ENCODE measurements at regions not wholly inside any gene's neighbourhood (a gene's known extent, or its start where the extent isn't known, plus 50 kb on each side); places are given as distances from the start of the nearest gene placed in this dataset.
"Not testable (repeated sequence)": the region's sequence is repeated elsewhere in the genome, so short reads cannot be mapped to it uniquely, and the experiment has no call there.

DNA sequence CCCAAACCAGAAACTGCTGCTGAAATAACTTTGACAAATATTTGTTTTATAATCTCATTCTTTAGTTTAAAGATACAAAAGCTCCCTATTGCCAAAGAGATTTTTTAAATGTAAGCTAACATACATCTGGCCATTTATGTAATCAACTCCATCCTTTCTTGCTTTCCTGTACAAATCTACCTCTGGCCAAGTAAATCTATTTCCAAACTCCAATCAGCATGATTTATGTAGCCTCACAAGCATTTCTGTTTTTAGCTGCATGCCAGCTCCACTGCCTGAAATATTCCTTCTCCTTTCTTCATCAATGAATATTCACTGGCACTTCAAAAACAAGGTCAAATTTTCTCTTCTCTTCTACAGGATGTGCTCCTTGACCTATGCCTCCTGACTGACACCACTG lies 80.0 kb downstream of the SHOX2 start:
- no peak for DNase-seq (ENCODE audit: low spot score)

DNA sequence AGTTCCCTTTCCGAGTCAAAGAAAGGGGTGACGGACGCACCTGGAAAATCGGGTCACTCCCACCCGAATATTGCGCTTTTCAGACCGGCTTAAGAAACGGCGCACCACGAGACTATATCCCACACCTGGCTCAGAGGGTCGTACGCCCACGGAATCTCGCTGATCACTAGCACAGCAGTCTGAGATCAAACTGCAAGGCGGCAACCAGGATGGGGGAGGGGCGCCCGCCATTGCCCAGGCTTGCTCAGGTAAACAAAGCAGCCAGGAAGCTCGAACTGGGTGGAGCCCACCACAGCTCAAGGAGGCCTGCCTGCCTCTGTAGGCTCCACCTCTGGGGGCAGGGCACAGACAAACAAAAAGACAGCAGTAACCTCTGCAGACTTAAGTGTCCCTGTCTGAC lies 86.3 kb downstream of the SHOX2 start:
- not testable (repeated sequence) for DNase-seq (ENCODE audit: low spot score)

- no peak for DNase-seq (ENCODE audit: low spot score)
Measured at GRCh38 chr3:158018462-158018861, 87.8 kb downstream of the SHOX2 start.

- no peak for DNase-seq (ENCODE audit: low spot score)
Measured at GRCh38 chr3:158012901-158013300, 93.3 kb downstream of the SHOX2 start.

DNA sequence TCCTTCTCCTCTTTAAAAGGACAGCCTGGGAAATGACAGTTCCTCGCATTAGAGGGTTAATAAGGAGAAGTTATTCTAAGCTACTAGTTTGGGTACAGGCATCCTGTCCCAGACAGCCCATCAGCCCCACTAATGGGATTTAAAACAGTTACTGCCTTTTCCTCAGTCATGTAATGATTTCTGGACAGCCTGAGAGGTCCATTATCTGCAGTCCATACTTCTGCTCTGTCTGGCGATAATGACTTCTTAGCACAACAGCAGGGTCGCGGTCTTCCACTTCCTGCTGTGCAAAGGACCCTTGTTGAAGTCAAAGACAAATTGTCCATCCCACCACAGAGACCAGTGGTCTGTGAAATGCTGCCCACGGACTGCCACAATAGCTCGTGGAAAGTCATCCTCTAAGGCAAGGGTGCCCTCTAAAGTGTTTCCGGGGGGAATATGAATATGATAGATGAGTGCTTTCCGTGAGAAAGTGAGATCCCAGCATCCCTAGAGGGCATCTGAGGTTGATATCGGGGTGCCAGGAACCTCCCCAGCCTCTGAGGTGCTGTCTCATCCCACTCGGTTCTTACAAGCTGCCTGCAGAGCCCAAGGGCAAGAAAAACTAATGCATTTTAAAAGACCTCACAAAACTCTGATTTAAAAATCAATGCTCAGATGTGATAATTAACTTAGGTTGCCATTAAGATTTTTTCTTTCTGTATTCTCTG lies 100.7 kb downstream of the SHOX2 start:
- no peak for DNase-seq (ENCODE audit: low spot score)

- no peak for DNase-seq (ENCODE audit: low spot score)
Measured at GRCh38 chr3:157999246-157999645, 107.0 kb downstream of the SHOX2 start.

DNA sequence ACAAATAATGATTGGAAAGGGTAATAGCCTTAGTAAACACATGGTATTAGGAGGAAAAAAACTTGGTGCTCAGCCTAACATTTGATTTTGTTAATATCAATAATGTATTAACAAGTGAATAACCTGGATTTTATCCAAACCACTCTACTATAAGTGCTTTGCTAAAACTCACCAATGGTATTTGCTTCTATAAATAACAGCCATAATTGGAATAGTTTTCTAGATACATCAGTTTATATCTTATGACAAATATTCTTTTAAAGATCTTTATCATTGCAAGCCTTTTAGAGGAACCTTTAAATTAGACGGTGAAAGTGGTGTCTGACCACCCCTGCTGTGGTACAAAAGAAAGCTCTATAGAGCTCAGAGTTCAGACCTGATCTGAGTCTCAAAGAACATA lies 123.9 kb downstream of the SHOX2 start:
- no peak for DNase-seq (ENCODE audit: low spot score)

DNA sequence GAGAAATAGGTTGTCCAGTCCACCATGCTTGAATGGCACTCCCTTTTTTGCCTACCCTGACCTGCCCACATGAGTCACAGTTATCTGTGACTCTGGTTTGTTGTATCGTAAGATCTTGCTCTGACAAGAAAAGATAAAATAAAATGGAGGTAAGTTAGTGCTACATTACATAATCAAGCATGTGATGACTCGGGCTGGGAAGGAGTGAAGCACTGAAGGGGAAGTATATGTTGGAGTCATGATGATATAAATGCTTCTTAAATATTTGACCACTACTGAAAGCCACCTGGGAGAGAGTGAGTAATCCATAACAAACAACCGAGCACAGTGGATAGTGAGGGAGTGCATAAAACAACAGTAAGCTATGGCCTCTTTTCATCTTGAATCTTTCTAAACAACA lies 124.4 kb downstream of the SHOX2 start:
- DNase-seq (ENCODE audit: low spot score): no peak

DNA sequence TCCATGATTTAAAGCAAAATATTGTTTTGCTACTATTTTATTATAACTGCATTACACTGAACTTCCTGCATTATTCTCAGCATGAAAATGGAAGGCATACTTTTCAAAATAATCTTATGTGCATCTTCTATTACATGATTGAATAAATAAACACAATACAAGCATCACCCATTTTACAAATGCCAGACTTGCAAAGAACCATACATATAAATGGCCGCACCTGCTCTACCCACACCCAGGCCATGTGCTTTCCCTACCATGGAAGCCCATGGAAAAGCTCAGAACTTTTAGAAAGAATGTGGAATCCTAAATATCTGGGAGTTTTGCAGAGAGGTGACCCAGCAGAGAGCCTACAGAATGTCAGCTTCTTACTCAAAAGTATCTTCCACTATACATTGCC lies 127.2 kb downstream of the SHOX2 start:
- DNase-seq (ENCODE audit: low spot score): no peak

DNA sequence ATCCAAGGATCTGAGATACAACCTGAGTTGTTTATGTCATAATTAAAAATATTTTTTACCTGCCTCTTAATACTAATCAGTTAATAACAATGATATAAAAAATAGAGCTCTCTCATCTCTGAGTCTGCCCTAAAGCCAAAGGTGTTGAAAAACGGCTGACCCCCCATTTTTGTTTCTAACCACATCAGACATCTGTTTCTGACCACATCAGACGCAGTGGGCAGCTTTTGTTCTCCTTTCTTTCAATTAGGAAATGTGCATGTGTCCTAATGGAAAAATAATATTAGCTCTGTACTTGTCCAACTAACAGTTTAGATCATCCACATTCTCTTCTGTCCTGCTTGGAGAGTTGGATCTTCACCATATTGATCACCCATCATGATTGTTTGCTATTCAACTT lies 144.6 kb downstream of the SHOX2 start:
- DNase-seq (ENCODE audit: low spot score): no peak

DNA sequence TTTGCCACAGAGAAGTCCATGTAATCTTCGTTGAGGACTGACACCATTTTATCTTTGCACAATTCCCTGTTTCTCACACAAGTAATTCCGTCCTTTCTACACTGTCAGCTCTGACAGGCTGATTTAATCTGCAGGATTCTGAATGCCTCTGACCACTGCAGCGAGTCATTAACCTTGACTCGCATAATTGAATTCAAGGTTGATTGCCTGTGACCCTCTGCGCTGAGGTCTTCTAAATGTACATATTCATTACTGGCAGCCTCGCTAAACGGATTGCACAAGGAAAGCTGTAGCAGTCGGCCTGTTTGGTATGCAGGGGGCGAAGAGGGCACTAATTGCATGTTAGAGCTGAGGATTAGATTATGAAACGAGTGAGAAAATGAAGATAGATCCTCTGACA lies 147.8 kb downstream of the SHOX2 start:
- DNase-seq (ENCODE audit: low spot score): peak; percentile 1

- no peak for DNase-seq (ENCODE audit: low spot score)
Measured at GRCh38 chr3:157956850-157957249, 149.4 kb downstream of the SHOX2 start.

- no peak for DNase-seq (ENCODE audit: low spot score)
Measured at GRCh38 chr3:157956176-157956575, 150.0 kb downstream of the SHOX2 start.

GRCh38 chr3:157953565-157953964 lies 152.7 kb downstream of the SHOX2 start:
- DNase-seq (ENCODE audit: low spot score): no peak

DNA sequence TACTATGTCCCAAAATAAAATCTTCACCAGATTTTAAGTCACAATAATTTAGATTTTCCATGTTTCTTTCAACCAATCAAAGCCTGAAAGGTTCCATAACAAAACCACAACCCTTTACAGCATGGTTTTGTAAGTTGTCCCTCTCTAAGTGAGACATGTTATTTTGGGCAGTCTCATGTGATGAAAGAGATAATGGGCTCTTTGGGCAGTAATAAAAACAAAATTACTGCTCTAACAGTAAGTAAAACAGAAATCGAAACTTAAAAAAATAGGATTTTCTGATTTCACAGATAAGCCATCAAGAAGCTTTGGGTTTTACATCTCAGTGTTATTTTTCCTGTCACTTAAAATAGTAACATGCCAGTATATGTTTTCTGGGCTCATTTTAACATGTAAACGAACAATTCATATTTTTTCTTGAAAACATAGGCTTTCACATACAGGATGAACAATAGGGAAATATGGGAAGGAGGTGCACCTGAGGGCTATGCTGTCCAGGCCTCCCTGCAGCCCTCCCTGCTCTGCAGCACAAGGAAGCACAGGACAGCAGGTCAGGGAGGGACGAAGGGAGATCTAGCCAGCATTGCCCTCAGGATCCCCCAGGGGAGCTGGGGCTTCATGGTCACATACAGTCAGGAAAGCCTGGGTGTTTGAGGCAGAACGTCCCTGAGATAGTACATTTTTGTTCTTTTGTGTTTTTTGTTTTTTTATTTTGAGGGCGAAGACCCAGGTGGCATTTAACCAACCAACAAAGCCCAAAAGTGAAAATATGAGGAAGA lies 157.4 kb downstream of the SHOX2 start:
- DNase-seq (ENCODE audit: low spot score): no peak

DNA sequence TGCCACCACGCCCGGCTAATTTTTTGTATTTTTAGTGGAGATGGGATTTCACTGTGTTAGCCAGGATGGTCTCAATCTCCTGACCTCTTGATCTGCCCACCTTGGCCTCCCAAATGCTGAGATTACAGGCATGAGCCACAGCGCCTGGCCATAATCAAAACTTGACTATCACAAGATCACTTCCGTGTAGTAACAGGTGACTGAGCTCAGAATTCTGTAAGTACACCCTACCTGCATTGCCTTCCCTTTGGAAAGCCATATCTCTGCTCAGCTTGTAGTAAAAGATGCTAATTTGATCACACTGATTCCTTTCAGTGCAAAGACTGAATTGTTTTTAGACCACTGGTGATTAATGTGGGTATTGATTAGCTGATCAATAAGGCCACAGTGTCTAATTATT lies 167.1 kb downstream of the SHOX2 start:
- DNase-seq (ENCODE audit: low spot score): no peak

GRCh38 chr3:157938154-157938779 lies 168.0 kb downstream of the SHOX2 start:
- DNase-seq (ENCODE audit: low spot score): no peak

GRCh38 chr3:157931517-157931916 lies 174.7 kb downstream of the SHOX2 start:
- DNase-seq (ENCODE audit: low spot score): no peak

GRCh38 chr3:157930000-157930780 lies 176.0 kb downstream of the SHOX2 start:
- DNase-seq (ENCODE audit: low spot score): peak; percentile 1

DNA sequence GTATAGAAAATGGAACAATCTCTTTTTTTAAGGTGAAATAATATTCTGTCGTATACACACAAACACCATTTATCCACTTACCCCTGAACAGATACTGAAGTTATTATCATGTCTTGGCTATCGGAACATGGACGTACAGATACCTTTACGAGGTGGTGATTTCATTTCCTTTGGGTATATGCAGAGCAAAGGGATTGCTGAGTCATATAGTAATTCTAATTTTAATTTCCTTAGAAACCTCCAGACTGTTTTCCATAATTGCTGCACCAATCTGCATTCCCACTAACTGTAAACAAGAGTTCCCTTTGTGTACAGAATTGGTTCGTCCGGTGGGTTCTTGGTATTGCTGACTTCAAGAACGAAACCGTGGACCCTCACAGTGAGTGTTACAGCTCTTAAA lies 179.4 kb downstream of the SHOX2 start:
- DNase-seq (ENCODE audit: low spot score): no peak

DNA sequence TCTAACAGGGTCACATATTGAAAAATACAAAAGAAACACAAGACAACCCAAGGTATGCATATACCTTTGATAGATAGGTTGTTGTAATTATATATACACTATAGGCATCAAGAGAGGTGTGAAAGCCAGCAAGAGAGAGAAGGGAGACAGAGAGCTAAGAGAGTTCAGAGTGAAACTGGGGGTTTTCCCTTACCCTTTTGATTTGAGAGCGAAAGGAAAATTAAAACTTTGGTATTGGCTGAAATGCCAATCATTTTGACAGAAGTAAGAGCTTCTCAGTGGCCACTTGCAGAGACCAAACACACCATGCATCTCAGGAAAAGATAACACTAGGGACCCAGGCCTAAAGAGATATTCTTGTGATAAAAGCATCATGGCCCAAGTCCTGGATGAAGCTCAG lies 183.6 kb downstream of the SHOX2 start:
- DNase-seq (ENCODE audit: low spot score): no peak

DNA sequence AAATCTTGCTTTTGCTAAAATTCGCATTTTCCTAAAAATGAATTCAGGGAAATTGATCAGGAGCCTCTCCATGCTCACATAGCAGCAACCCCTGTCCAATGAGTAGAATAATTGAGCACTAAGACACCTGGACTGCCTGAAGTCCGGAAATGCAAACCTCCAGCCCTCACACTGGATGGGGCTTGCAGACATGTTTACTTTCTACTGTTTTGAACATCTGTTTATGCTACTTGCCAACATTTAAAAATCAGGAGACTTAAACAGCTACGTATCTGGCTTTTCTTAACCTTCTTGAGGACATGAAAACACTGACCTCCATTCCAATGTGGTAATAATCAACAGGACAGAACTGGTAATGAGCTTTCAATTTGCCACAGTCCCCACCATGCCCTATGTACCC lies 184.4 kb downstream of the SHOX2 start:
- no peak for DNase-seq (ENCODE audit: low spot score)

Data from HuH-7 (cell line).